ENCODE measurements at regions not wholly inside any gene's neighbourhood (a gene's known extent, or its start where the extent isn't known, plus 50 kb on each side); places are given as distances from the start of the nearest gene placed in this dataset.

GRCh38 chr17:54813896-54814295 is 86.8 kb upstream of the TOM1L1 start:
- H3K36me3 Mint-ChIP-seq, result no peaks in the 10 kb centered on the region
- Histone ChIP-seq H3K4me2 (no peak overlapping the region), H3F3A (ENCODE audit: low read depth) (no peaks in the 10 kb centered on the region), H3K27ac (no peak overlapping the region), H3K4me3 (no peak overlapping the region), H3K27me3 (no peaks in the 10 kb centered on the region), H3K36me3 (no peaks in the 10 kb centered on the region), H3K79me2 (ENCODE audit: low read depth) (no peaks in the 10 kb centered on the region), H3K9ac (no peak overlapping the region), H3K4me1 (no peaks in the 10 kb centered on the region), H4K20me1 (ENCODE audit: low read depth) (no peaks in the 10 kb centered on the region), H2AFZ (replicated peaks) (no peak overlapping the region), H3K9me3 (ENCODE audit: low read depth) (no peaks in the 10 kb centered on the region)
- no peak for TF ChIP-seq CTCF (IDR thresholded peaks at IDR 0.05)
- no peak for TF ChIP-seq EZH2 (IDR thresholded peaks at IDR 0.05)
- no peak for TF ChIP-seq EZH2phosphoT487 (IDR thresholded peaks at IDR 0.05)
- H3K27ac Mint-ChIP-seq, result no peak overlapping the region
- H3K27me3 Mint-ChIP-seq (ENCODE audit: insufficient read depth, low read depth), result peaks cover 2% of the 10 kb centered on the region
- no peaks in the 10 kb centered on the region for H3K9me3 Mint-ChIP-seq
- DNase-seq (ENCODE audit: low spot score), result no peak
- H3K4me3 Mint-ChIP-seq, result no peak overlapping the region
- H3K4me1 Mint-ChIP-seq, result no peaks in the 10 kb centered on the region

GRCh38 chr17:54814371-54814770 is 86.3 kb upstream of the TOM1L1 start:
- H3K9me3 ChIP-seq (ENCODE audit: low read depth), result no peaks in the 10 kb centered on the region
- H2AFZ ChIP-seq (replicated peaks), result no peak overlapping the region
- H3K36me3 ChIP-seq, result no peaks in the 10 kb centered on the region
- Mint-ChIP-seq H3K36me3 (no peaks in the 10 kb centered on the region), H3K27me3 (ENCODE audit: insufficient read depth, low read depth) (peaks cover 2% of the 10 kb centered on the region), H3K4me3 (no peak overlapping the region), H3K27ac (no peak overlapping the region), H3K4me1 (no peaks in the 10 kb centered on the region), H3K9me3 (no peaks in the 10 kb centered on the region)
- DNase-seq (ENCODE audit: low spot score), result no peak
- no peaks in the 10 kb centered on the region for H3K79me2 ChIP-seq (ENCODE audit: low read depth)
- H3F3A ChIP-seq (ENCODE audit: low read depth), result no peaks in the 10 kb centered on the region
- no peak overlapping the region for H3K27ac ChIP-seq
- no peaks in the 10 kb centered on the region for H4K20me1 ChIP-seq (ENCODE audit: low read depth)
- H3K9ac ChIP-seq, result no peak overlapping the region
- no peaks in the 10 kb centered on the region for H3K27me3 ChIP-seq
- H3K4me2 ChIP-seq, result no peak overlapping the region
- no peak overlapping the region for H3K4me3 ChIP-seq
- H3K4me1 ChIP-seq, result no peaks in the 10 kb centered on the region
- no peak for TF ChIP-seq CTCF (IDR thresholded peaks at IDR 0.05)
- TF ChIP-seq EZH2 (IDR thresholded peaks at IDR 0.05), result no peak
- no peak for TF ChIP-seq EZH2phosphoT487 (IDR thresholded peaks at IDR 0.05)

- no peak overlapping the region for H2AFZ ChIP-seq (replicated peaks)
- no peak for DNase-seq (ENCODE audit: low spot score)
- H3K79me2 ChIP-seq (ENCODE audit: low read depth), result no peaks in the 10 kb centered on the region
- H3K9ac ChIP-seq, result no peak overlapping the region
- H3K4me1 Mint-ChIP-seq, result no peaks in the 10 kb centered on the region
- no peak overlapping the region for H3K4me3 ChIP-seq
- H3K27ac Mint-ChIP-seq, result no peak overlapping the region
- no peaks in the 10 kb centered on the region for H3K9me3 ChIP-seq (ENCODE audit: low read depth)
- H4K20me1 ChIP-seq (ENCODE audit: low read depth), result no peaks in the 10 kb centered on the region
- H3K36me3 Mint-ChIP-seq, result no peaks in the 10 kb centered on the region
- TF ChIP-seq EZH2phosphoT487 (IDR thresholded peaks at IDR 0.05) (no peak), EZH2 (IDR thresholded peaks at IDR 0.05) (no peak), CTCF (IDR thresholded peaks at IDR 0.05) (no peak)
- H3K27me3 ChIP-seq, result no peaks in the 10 kb centered on the region
- no peak overlapping the region for H3K4me2 ChIP-seq
- no peak overlapping the region for H3K27ac ChIP-seq
- H3K4me3 Mint-ChIP-seq, result no peak overlapping the region
- H3K36me3 ChIP-seq, result no peaks in the 10 kb centered on the region
- no peaks in the 10 kb centered on the region for H3F3A ChIP-seq (ENCODE audit: low read depth)
- no peaks in the 10 kb centered on the region for H3K4me1 ChIP-seq
- H3K27me3 Mint-ChIP-seq (ENCODE audit: insufficient read depth, low read depth), result no peaks in the 10 kb centered on the region
- H3K9me3 Mint-ChIP-seq, result no peaks in the 10 kb centered on the region
Measured at GRCh38 chr17:54834086-54834485, 66.6 kb upstream of the TOM1L1 start.

GRCh38 chr17:54835015-54835414 is 65.6 kb upstream of the TOM1L1 start:
- Mint-ChIP-seq H3K4me3 (no peak overlapping the region), H3K27ac (no peak overlapping the region), H3K27me3 (ENCODE audit: insufficient read depth, low read depth) (no peaks in the 10 kb centered on the region)

More at GRCh38 chr17:54835015-54835414, 65.6 kb upstream of the TOM1L1 start:
- no peaks in the 10 kb centered on the region for H3K79me2 ChIP-seq (ENCODE audit: low read depth)
- Mint-ChIP-seq H3K36me3 (no peaks in the 10 kb centered on the region), H3K9me3 (no peaks in the 10 kb centered on the region), H3K4me1 (no peaks in the 10 kb centered on the region)
- H3K27ac ChIP-seq, result no peak overlapping the region
- H3K36me3 ChIP-seq, result no peaks in the 10 kb centered on the region
- no peak for DNase-seq (ENCODE audit: low spot score)
- no peaks in the 10 kb centered on the region for H3K9me3 ChIP-seq (ENCODE audit: low read depth)
- no peaks in the 10 kb centered on the region for H3K4me1 ChIP-seq
- no peaks in the 10 kb centered on the region for H3K27me3 ChIP-seq
- no peak overlapping the region for H3K9ac ChIP-seq
- TF ChIP-seq EZH2phosphoT487 (IDR thresholded peaks at IDR 0.05) (no peak), CTCF (IDR thresholded peaks at IDR 0.05) (no peak), EZH2 (IDR thresholded peaks at IDR 0.05) (no peak)
- no peak overlapping the region for H2AFZ ChIP-seq (replicated peaks)
- H3K4me2 ChIP-seq, result no peak overlapping the region
- no peaks in the 10 kb centered on the region for H4K20me1 ChIP-seq (ENCODE audit: low read depth)
- H3K4me3 ChIP-seq, result no peak overlapping the region
- no peaks in the 10 kb centered on the region for H3F3A ChIP-seq (ENCODE audit: low read depth)

All from neural progenitor cell (in vitro differentiated cells).